Mucosa of descending colon (tissue), 3 donors: ENCODE measurements at regions not wholly inside any gene's neighbourhood (a gene's known extent, or its start where the extent isn't known, plus 50 kb on each side); places are given as distances from the start of the nearest gene placed in this dataset.

Experiments used
- ATAC-seq: fragments of 200-7000 bp; cut with Tn5 transposase; one replicate; pipeline ENCODE4 v1.9.1; 2020; ENCODE audit warnings: mild to moderate bottlenecking, moderate library complexity
- DNase-seq, 3 donors: peaks; one replicate each; pipeline ENCODE4 v3.0.0-alpha.2; 2020
- H3K36me3 ChIP-seq: fragments of 200-600 bp; one replicate; pipeline ENCODE4 v1.8.0; 2021; ENCODE audit warnings: low read depth, mild to moderate bottlenecking
- H3K4me1 ChIP-seq: fragments of 200-600 bp; one replicate; pipeline ENCODE4 v1.8.0; 2021; ENCODE audit warnings: low read depth, mild to moderate bottlenecking
- H3K4me3 ChIP-seq: fragments of 200-600 bp; one replicate; pipeline ENCODE4 v1.8.0; 2021; ENCODE audit warnings: mild to moderate bottlenecking
- H3K9me3 ChIP-seq: fragments of 200-600 bp; one replicate; pipeline ENCODE4 v1.8.0; 2021; ENCODE audit warnings: mild to moderate bottlenecking
- CTCF ChIP-seq: fragments of 200-600 bp; IDR thresholded peaks from one replicate; pipeline ENCODE4 v1.8.0; 2022; ENCODE audit warnings: antibody characterized with exemption, mild to moderate bottlenecking
- intact Hi-C, 2 donors: fragments of 100-400 bp; cut with DNase I in 1 of 2; cut with micrococcal nuclease in 1 of 2; formaldehyde crosslinking; loops; one replicate each; pipeline versions ENCODE4 v1.11.0 to v1.11.1; 2022; cut with DNase I, micrococcal nuclease
- donor health status: DM: no; HTN: no; CAD: no; lungs with moderate emphysema.
- donor health status: DM: no; HTN: no; CAD: no.
- donor health status: DM: no; HTN: yes; CAD: no.

- ATAC-seq (no peak), DNase-seq (no peak)
- intact Hi-C loops = no loop called here
- no peaks in the 10 kb centered on the region for H3K4me1 ChIP-seq
- no peaks in the 10 kb centered on the region for H3K9me3 ChIP-seq
- no peak overlapping the region for H3K4me3 ChIP-seq
- no peaks in the 10 kb centered on the region for H3K36me3 ChIP-seq
- TF ChIP-seq CTCF = no peak
These were observed 225.8 kb upstream of the SOX21 start for GRCh38 chr13:94938124-94938523.

GRCh38 chr13:94936633-94937032, 224.3 kb upstream of the SOX21 start:
- DNase-seq = no peak
- Histone ChIP-seq H3K9me3 (no peaks in the 10 kb centered on the region), H3K36me3 (no peaks in the 10 kb centered on the region), H3K4me3 (no peak overlapping the region), H3K4me1 (no peaks in the 10 kb centered on the region)
- ATAC-seq = no peak
- intact Hi-C loops = no loop called here
- no peak for TF ChIP-seq CTCF

GRCh38 chr13:94933936-94934335, 221.6 kb upstream of the SOX21 start:
- no peak for TF ChIP-seq CTCF
- ATAC-seq (no peak), DNase-seq (no peak)
- Histone ChIP-seq H3K4me3 (no peak overlapping the region), H3K36me3 (no peaks in the 10 kb centered on the region), H3K9me3 (no peaks in the 10 kb centered on the region), H3K4me1 (no peaks in the 10 kb centered on the region)
- intact Hi-C loops = no loop called here

- no peak for TF ChIP-seq CTCF
- DNase-seq = no peak
- no peak for ATAC-seq
- Histone ChIP-seq H3K36me3 (no peaks in the 10 kb centered on the region), H3K4me1 (no peaks in the 10 kb centered on the region), H3K4me3 (no peak overlapping the region), H3K9me3 (no peaks in the 10 kb centered on the region)
- intact Hi-C loops = no loop called here
These were observed 220.9 kb upstream of the SOX21 start for GRCh38 chr13:94933230-94933751.

- intact Hi-C loops = no loop called here
- TF ChIP-seq CTCF = no peak
- no peaks in the 10 kb centered on the region for H3K9me3 ChIP-seq
- ATAC-seq (no peak), DNase-seq (no peak)
- no peak overlapping the region for H3K4me3 ChIP-seq
- H3K4me1 ChIP-seq = no peaks in the 10 kb centered on the region
- H3K36me3 ChIP-seq = no peaks in the 10 kb centered on the region
These were observed 215.9 kb upstream of the SOX21 start for GRCh38 chr13:94928127-94928775.

- intact Hi-C loops = no loop called here
- H3K9me3 ChIP-seq = no peaks in the 10 kb centered on the region
- DNase-seq (no peak), ATAC-seq (no peak)
- no peaks in the 10 kb centered on the region for H3K4me1 ChIP-seq
- no peak for TF ChIP-seq CTCF
- H3K36me3 ChIP-seq = no peaks in the 10 kb centered on the region
- H3K4me3 ChIP-seq = no peak overlapping the region
These were observed 212.9 kb upstream of the SOX21 start for GRCh38 chr13:94925263-94925662.
